DMS79 treated with DMSO at 0.1 percent for 48 hours (cell line): ENCODE measurements at regions not wholly inside any gene's neighbourhood (a gene's known extent, or its start where the extent isn't known, plus 50 kb on each side); places are given as distances from the start of the nearest gene placed in this dataset.
"Not testable (repeated sequence)": the region's sequence is repeated elsewhere in the genome, so short reads cannot be mapped to it uniquely, and the experiment has no call there.

Source experiments
- DNase-seq: peaks from one replicate; lab custom pipeline; 2025; lab: John Stamatoyannopoulos, UW

GRCh38 chr14:56055511-56055910 is 62.7 kb upstream of the PELI2 start:
- no peak for DNase-seq

DNA sequence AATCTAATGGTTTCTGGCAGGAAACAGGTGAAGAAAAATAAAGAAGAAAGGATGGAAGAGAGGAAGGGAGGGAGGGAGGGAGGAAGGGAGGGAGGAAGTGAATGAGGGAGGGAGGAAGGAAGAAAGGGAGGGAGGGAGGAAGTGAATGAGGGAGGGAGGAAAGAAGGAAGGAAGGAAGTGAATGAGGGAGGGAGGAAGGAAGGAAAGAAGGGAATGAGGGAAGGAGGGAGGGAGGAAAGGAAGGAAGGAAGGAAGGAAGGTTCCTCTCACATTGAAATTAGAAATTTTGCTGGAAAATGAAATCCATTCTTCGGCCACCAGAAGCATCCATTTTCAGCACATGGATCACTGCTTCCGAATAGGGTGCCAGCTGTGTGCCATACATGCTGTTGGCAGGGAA is 62.2 kb upstream of the PELI2 start:
- no peak for DNase-seq

- peak; percentile 70 for DNase-seq
Measured at GRCh38 chr14:56057071-56057741, 61.0 kb upstream of the PELI2 start.

- DNase-seq: peak; percentile 70
Measured at GRCh38 chr14:56057767-56058166, 60.4 kb upstream of the PELI2 start.

GRCh38 chr14:56059054-56059453 is 59.2 kb upstream of the PELI2 start:
- no peak for DNase-seq

- no peak for DNase-seq
Measured at GRCh38 chr14:56061051-56061450, 57.2 kb upstream of the PELI2 start.

DNA sequence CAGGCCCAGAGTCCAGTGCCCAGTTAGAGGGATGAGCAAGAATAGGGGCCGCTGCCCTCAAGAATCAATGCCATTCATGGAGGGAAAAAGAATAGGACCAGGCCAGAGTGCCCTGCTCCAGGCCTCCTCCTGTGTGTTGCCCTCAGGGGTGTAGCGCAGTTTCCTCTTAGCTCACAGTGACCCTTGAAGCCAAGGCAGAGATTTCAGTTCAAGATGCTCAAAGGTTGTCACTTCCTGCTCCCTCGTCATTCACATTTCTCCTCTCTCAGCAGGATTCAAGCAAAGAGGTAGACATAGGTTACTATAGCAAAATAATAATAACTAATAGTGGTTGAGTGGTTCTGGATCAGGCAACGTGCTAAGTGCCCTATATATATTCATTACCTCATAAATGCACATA is 55.1 kb upstream of the PELI2 start:
- DNase-seq: no peak

DNA sequence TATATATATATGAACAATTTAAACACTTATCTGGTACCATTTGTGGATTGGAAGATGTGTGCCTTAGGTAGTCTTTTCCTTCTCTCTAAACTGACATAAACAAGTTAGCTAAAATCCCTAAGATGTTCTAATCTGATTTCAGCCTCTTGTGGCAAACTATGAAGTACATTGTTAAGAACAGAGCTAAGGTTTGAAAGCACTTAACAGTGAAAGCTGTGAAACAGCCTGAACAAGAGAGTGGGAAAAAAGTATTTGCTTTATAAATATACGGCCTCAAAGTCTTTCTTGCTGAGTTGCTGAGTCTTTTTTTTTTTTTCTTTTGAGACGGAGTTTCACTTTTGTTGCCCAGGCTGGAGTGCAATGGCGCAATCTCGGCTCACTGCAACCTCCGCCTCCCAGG is 53.7 kb upstream of the PELI2 start:
- peak; percentile 59 for DNase-seq

DNA sequence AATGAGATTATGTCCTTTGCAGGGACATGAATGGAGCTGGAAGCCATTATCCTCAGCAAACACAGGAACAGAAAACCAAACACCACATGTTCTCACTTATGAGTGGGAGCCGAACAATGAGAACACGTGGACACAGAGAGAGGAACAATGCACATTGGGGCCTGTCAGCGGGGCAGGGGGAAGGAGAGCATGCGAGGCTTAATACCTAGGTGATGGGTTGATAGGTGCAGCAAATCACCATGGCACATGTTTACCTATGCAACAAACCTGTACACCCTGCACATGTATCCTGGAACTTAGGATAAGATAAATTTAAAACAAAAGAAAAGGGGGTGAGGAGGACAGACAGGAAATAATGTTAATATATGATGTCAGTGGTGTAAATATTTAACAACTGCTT is 53.0 kb upstream of the PELI2 start:
- not testable (repeated sequence) for DNase-seq

GRCh38 chr14:56065621-56066290 is 52.5 kb upstream of the PELI2 start:
- DNase-seq: no peak
